Neural progenitor cell (in vitro differentiated cells): ENCODE measurements at regions not wholly inside any gene's neighbourhood (a gene's known extent, or its start where the extent isn't known, plus 50 kb on each side); places are given as distances from the start of the nearest gene placed in this dataset.

Experiments used
- DNase-seq: peaks from one replicate; pipeline ENCODE4 v3.0.0-alpha.2; 2016; ENCODE audit warnings: low spot score
- H2AFZ ChIP-seq: fragments of 200-600 bp; sonication (generic); replicated peaks from 2 replicates; pipeline ENCODE4 v1.6.1; 2016; ENCODE audit warnings: antibody characterized with exemption
- H3F3A ChIP-seq: fragments of 200-600 bp; sonication (generic); 2 replicates; pipeline ENCODE4 v1.6.1; 2016; ENCODE audit warnings: antibody characterized with exemption, low read depth
- H3K27ac ChIP-seq: fragments of 200-600 bp; sonication (generic); 2 replicates; pipeline ENCODE4 v1.5.1; 2016; ENCODE audit warnings: mild to moderate bottlenecking
- H3K27me3 ChIP-seq: fragments of 200-600 bp; sonication (generic); 2 replicates; pipeline ENCODE4 v1.6.1; 2016; ENCODE audit warnings: mild to moderate bottlenecking, moderate library complexity
- H3K36me3 ChIP-seq: fragments of 200-600 bp; sonication (generic); 2 replicates; pipeline ENCODE4 v1.5.1; 2016
- H3K4me1 ChIP-seq: fragments of 200-600 bp; sonication (generic); 2 replicates; pipeline ENCODE4 v1.6.1; 2016; ENCODE audit warnings: mixed run types
- H3K4me2 ChIP-seq: fragments of 200-600 bp; sonication (generic); 2 replicates; pipeline ENCODE4 v1.6.1; 2016
- H3K4me3 ChIP-seq: fragments of 200-600 bp; sonication (generic); 2 replicates; pipeline ENCODE4 v1.5.1; 2016
- H3K79me2 ChIP-seq: fragments of 200-600 bp; sonication (generic); 2 replicates; pipeline ENCODE4 v1.6.1; 2016; ENCODE audit warnings: low read depth
- H3K9ac ChIP-seq: fragments of 200-600 bp; sonication (generic); 2 replicates; pipeline ENCODE4 v1.6.1; 2016
- H3K9me3 ChIP-seq: fragments of 200-600 bp; sonication (generic); 2 replicates; pipeline ENCODE4 v1.5.1; 2016; ENCODE audit warnings: low read depth
- H4K20me1 ChIP-seq: fragments of 200-600 bp; sonication (generic); 2 replicates; pipeline ENCODE4 v1.6.1; 2016; ENCODE audit warnings: low read depth
- H3K27ac Mint-ChIP-seq: 3 replicates; pipeline ENCODE4 v1.8.0; 2021; ENCODE audit warnings: mixed read lengths
- H3K27me3 Mint-ChIP-seq: 2 replicates; pipeline ENCODE4 v1.8.0; 2022; ENCODE audit warnings: low read depth, mild to moderate bottlenecking, inconsistent platforms, moderate library complexity, mixed read lengths; ENCODE audit not compliant: insufficient read depth
- H3K36me3 Mint-ChIP-seq: 3 replicates; pipeline ENCODE4 v1.8.0; 2021; ENCODE audit warnings: mixed read lengths
- H3K4me1 Mint-ChIP-seq: 3 replicates; pipeline ENCODE4 v1.8.0; 2021; ENCODE audit warnings: mixed read lengths
- H3K4me3 Mint-ChIP-seq: 3 replicates; pipeline ENCODE4 v1.8.0; 2021; ENCODE audit warnings: mild to moderate bottlenecking, moderate library complexity, mixed read lengths
- H3K9me3 Mint-ChIP-seq: 3 replicates; pipeline ENCODE4 v1.8.0; 2020; ENCODE audit warnings: mixed read lengths
- EZH2 ChIP-seq: fragments of 200-600 bp; sonication (generic); IDR thresholded peaks from 2 replicates; pipeline ENCODE4 v1.6.1; 2017; ENCODE audit warnings: antibody characterized with exemption, mild to moderate bottlenecking, moderate library complexity
- EZH2phosphoT487 ChIP-seq: fragments of 200-600 bp; sonication (generic); IDR thresholded peaks from 2 replicates; pipeline ENCODE4 v1.6.1; 2017; ENCODE audit warnings: antibody characterized with exemption
- TF ChIP-seq, protein P1 (sequence below): fragments of 200-600 bp; sonication (generic); IDR thresholded peaks from 2 replicates; pipeline ENCODE4 v1.5.1; 2017; ENCODE audit warnings: antibody characterized with exemption, mild to moderate bottlenecking

DNA sequence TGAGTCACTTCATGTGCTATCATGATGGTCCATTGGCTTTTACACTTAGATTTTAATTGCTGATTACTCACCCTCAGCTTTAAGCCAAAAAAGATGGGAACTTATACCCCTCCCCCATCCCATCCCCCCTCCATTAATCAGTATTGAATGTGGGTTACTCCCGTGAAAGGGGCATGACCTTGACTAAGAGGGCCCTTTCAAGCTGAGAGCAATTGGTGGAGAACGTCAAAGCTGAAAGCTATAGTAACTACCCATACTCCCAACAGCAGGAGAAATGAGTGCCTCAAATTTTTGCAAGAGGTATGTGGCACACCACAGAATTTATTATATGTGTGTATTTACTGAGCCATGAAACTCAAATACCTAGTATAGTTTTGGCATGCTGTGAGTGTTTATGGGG, 99.7 kb upstream of the CDH8 start:
- Histone ChIP-seq H3K36me3 (no peaks in the 10 kb centered on the region), H3K4me2 (no peak overlapping the region), H4K20me1 (no peaks in the 10 kb centered on the region), H2AFZ (no peak overlapping the region), H3K27me3 (no peaks in the 10 kb centered on the region), H3K4me3 (no peak overlapping the region), H3K4me1 (no peaks in the 10 kb centered on the region), H3K9ac (no peak overlapping the region), H3K27ac (no peak overlapping the region), H3K9me3 (no peaks in the 10 kb centered on the region), H3F3A (no peaks in the 10 kb centered on the region), H3K79me2 (no peaks in the 10 kb centered on the region)
- no peak for DNase-seq
- Mint-ChIP-seq H3K27ac (no peak overlapping the region), H3K36me3 (no peaks in the 10 kb centered on the region), H3K4me1 (no peaks in the 10 kb centered on the region), H3K27me3 (no peaks in the 10 kb centered on the region), H3K9me3 (peaks cover 12% of the 10 kb centered on the region), H3K4me3 (no peak overlapping the region)
- TF ChIP-seq EZH2phosphoT487 (no peak), EZH2 (no peak)
- TF ChIP-seq, protein P1, sequence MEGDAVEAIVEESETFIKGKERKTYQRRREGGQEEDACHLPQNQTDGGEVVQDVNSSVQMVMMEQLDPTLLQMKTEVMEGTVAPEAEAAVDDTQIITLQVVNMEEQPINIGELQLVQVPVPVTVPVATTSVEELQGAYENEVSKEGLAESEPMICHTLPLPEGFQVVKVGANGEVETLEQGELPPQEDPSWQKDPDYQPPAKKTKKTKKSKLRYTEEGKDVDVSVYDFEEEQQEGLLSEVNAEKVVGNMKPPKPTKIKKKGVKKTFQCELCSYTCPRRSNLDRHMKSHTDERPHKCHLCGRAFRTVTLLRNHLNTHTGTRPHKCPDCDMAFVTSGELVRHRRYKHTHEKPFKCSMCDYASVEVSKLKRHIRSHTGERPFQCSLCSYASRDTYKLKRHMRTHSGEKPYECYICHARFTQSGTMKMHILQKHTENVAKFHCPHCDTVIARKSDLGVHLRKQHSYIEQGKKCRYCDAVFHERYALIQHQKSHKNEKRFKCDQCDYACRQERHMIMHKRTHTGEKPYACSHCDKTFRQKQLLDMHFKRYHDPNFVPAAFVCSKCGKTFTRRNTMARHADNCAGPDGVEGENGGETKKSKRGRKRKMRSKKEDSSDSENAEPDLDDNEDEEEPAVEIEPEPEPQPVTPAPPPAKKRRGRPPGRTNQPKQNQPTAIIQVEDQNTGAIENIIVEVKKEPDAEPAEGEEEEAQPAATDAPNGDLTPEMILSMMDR = no peak

DNA sequence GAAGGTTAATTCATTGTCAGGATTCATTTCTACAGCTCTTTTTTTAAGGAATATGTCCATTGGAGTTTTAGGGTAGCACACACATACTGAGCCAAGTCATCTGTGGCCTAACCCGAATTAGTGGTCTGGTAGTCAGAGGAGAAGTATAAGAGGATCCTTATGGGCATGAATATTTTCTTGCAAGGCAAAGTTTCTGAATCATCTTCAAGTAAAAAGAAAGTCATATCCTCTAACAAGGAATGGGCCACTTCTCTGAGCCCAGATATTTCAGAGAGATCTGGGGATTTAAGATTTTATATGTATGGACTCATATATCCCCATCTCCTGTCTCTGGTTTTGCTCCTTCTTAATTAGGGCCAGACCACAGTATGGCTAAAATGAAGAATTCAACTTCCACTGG, 99.2 kb upstream of the CDH8 start:
- Mint-ChIP-seq H3K36me3 (no peaks in the 10 kb centered on the region), H3K9me3 (peaks cover 12% of the 10 kb centered on the region), H3K27me3 (no peaks in the 10 kb centered on the region), H3K27ac (no peak overlapping the region), H3K4me1 (peaks cover 1% of the 10 kb centered on the region), H3K4me3 (no peak overlapping the region)
- H3K4me2 ChIP-seq = no peak overlapping the region
- H3K27ac ChIP-seq = no peak overlapping the region
- no peaks in the 10 kb centered on the region for H4K20me1 ChIP-seq
- H3F3A ChIP-seq = no peaks in the 10 kb centered on the region
- TF ChIP-seq EZH2 (no peak), EZH2phosphoT487 (no peak)
- TF ChIP-seq, protein P1 = no peak
- DNase-seq = no peak
- H3K9me3 ChIP-seq = no peaks in the 10 kb centered on the region
- no peak overlapping the region for H3K4me3 ChIP-seq
- no peaks in the 10 kb centered on the region for H3K4me1 ChIP-seq
- no peak overlapping the region for H3K9ac ChIP-seq
- H3K36me3 ChIP-seq = no peaks in the 10 kb centered on the region
- H2AFZ ChIP-seq = no peak overlapping the region
- no peaks in the 10 kb centered on the region for H3K27me3 ChIP-seq
- no peaks in the 10 kb centered on the region for H3K79me2 ChIP-seq

DNA sequence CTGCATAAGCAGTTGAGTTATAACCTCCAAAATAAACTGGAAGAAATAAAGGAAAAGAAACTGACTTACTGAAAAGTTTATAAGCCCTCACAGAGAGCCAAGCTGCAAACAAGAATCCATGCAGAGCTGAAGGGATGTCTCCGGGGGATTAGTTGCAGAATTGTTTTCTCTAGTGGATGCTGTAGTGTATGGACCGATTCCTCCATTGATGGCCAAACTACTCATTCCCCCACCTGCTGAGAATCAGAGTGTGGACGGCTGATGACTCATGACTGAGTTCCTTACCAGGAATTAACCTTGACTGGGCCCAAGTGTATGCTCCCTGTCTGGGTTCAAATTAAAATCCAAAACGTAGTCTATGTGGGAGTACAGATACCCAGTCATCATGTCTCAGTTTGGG, 93.9 kb upstream of the CDH8 start:
- Mint-ChIP-seq H3K27me3 (no peaks in the 10 kb centered on the region), H3K4me3 (no peak overlapping the region), H3K4me1 (peaks cover 5% of the 10 kb centered on the region), H3K27ac (no peak overlapping the region), H3K9me3 (peaks cover 12% of the 10 kb centered on the region), H3K36me3 (no peaks in the 10 kb centered on the region)
- H3K4me3 ChIP-seq = no peak overlapping the region
- H3K79me2 ChIP-seq = no peaks in the 10 kb centered on the region
- no peaks in the 10 kb centered on the region for H3K27me3 ChIP-seq
- H3K9me3 ChIP-seq = no peaks in the 10 kb centered on the region
- no peaks in the 10 kb centered on the region for H3K36me3 ChIP-seq
- no peaks in the 10 kb centered on the region for H3K4me1 ChIP-seq
- H3F3A ChIP-seq = no peaks in the 10 kb centered on the region
- no peaks in the 10 kb centered on the region for H4K20me1 ChIP-seq
- DNase-seq = no peak
- no peak overlapping the region for H2AFZ ChIP-seq
- H3K4me2 ChIP-seq = no peak overlapping the region
- H3K9ac ChIP-seq = no peak overlapping the region
- TF ChIP-seq, protein P1 = no peak
- TF ChIP-seq EZH2 = no peak
- H3K27ac ChIP-seq = no peak overlapping the region

DNA sequence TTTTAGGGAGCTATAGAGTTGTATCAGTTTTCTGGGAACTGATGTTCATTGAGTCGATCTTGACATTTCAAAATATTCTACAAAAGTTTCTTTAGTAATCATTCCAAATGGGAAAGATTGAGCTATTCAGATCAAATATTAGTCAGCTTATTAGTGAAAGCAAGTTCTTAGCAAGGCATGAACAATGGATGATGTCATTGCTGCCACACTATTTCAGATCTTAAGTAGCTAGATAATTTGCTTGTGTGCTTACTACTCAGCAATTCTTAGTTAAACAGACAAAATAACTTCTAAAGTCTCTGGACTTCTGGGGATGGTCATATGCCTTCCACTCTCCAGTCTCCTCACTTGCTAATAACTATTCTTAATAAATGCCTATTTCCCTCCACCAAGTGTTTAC, 69.0 kb upstream of the CDH8 start:
- Mint-ChIP-seq H3K4me1 (peaks cover 17% of the 10 kb centered on the region), H3K36me3 (no peaks in the 10 kb centered on the region), H3K27me3 (peaks cover 3% of the 10 kb centered on the region), H3K9me3 (peaks cover 5% of the 10 kb centered on the region), H3K4me3 (no peak overlapping the region), H3K27ac (no peak overlapping the region)
- Histone ChIP-seq H3K4me1 (peaks cover 15% of the 10 kb centered on the region), H3K9me3 (peaks cover 6% of the 10 kb centered on the region), H4K20me1 (no peaks in the 10 kb centered on the region), H3K4me3 (no peak overlapping the region), H3K36me3 (no peaks in the 10 kb centered on the region), H3K27me3 (no peaks in the 10 kb centered on the region), H2AFZ (peak overlapping the region; percentile 75), H3F3A (no peaks in the 10 kb centered on the region), H3K79me2 (no peaks in the 10 kb centered on the region), H3K9ac (no peak overlapping the region), H3K4me2 (no peak overlapping the region), H3K27ac (no peak overlapping the region)
- DNase-seq = no peak
- TF ChIP-seq EZH2 (no peak), EZH2phosphoT487 (no peak)
- TF ChIP-seq, protein P1 = no peak
